ENCODE measurements at regions not wholly inside any gene's neighbourhood (a gene's known extent, or its start where the extent isn't known, plus 50 kb on each side); places are given as distances from the start of the nearest gene placed in this dataset.

- no peak for TF ChIP-seq CTCF (conservative IDR thresholded peaks at IDR 0.05)
- no peak for TF ChIP-seq ZFX (IDR thresholded peaks at IDR 0.05)
Observed at GRCh38 chr4:179521952-179522351, 2079.7 kb upstream of the AGA start.

All from C4-2B (cell line).